Loucy (cell line): ENCODE measurements at regions not wholly inside any gene's neighbourhood (a gene's known extent, or its start where the extent isn't known, plus 50 kb on each side); places are given as distances from the start of the nearest gene placed in this dataset.

Experiments used
- H2AFZ ChIP-seq: fragments of 200-600 bp; sonication (generic); 2 replicates; pipeline ENCODE4 v1.6.0; 2016; ENCODE audit warnings: antibody characterized with exemption, mild to moderate bottlenecking, low read length, moderate library complexity
- H3F3A ChIP-seq: fragments of 200-600 bp; 2 replicates; pipeline ENCODE4 v1.6.0; 2016; ENCODE audit warnings: antibody characterized with exemption, low read depth, mild to moderate bottlenecking
- H3K27me3 ChIP-seq: fragments of 200-600 bp; sonication (generic); 2 replicates; pipeline ENCODE4 v1.6.1; 2014; ENCODE audit warnings: low read length, mild to moderate bottlenecking; ENCODE audit not compliant: insufficient read depth, poor library complexity, severe bottlenecking
- H3K36me3 ChIP-seq: fragments of 200-600 bp; sonication (generic); 2 replicates; pipeline ENCODE4 v1.6.1; 2016; ENCODE audit warnings: low read length; ENCODE audit not compliant: insufficient read depth
- H3K4me1 ChIP-seq: fragments of 200-600 bp; sonication (generic); 2 replicates; pipeline ENCODE4 v1.5.1; 2014; ENCODE audit warnings: low read length, mild to moderate bottlenecking; ENCODE audit not compliant: insufficient read depth, poor library complexity, severe bottlenecking
- H3K4me2 ChIP-seq: fragments of 200-600 bp; sonication (generic); 2 replicates; pipeline ENCODE4 v1.6.0; 2014; ENCODE audit warnings: antibody characterized with exemption, low read length, low read depth, mild to moderate bottlenecking; ENCODE audit not compliant: poor library complexity, severe bottlenecking
- H3K4me3 ChIP-seq: fragments of 200-600 bp; sonication (generic); 2 replicates; pipeline ENCODE4 v1.5.1; 2014; ENCODE audit warnings: low read length, mild to moderate bottlenecking, mixed read lengths; ENCODE audit not compliant: poor library complexity, severe bottlenecking
- H3K79me2 ChIP-seq: fragments of 200-600 bp; sonication (generic); 2 replicates; pipeline ENCODE4 v1.6.1; 2014; ENCODE audit warnings: low read length; ENCODE audit not compliant: insufficient read depth
- H3K9ac ChIP-seq: fragments of 200-600 bp; sonication (generic); 2 replicates; pipeline ENCODE4 v1.6.0; 2014; ENCODE audit warnings: mild to moderate bottlenecking, low read depth, low read length, moderate library complexity; ENCODE audit not compliant: poor library complexity, severe bottlenecking
- H3K9me2 ChIP-seq: fragments of 200-600 bp; sonication (generic); replicated peaks from 2 replicates; pipeline ENCODE4 v1.6.1; 2016; ENCODE audit warnings: low read depth, low read length, mixed read lengths
- H3K9me3 ChIP-seq: fragments of 200-600 bp; sonication (generic); 2 replicates; pipeline ENCODE4 v1.6.1; 2014; ENCODE audit warnings: mild to moderate bottlenecking, antibody characterized with exemption, low read length, low read depth; ENCODE audit not compliant: insufficient read depth
- H4K20me1 ChIP-seq: fragments of 200-600 bp; sonication (generic); 2 replicates; pipeline ENCODE4 v1.6.0; 2014; ENCODE audit warnings: antibody characterized with exemption, low read length, mild to moderate bottlenecking; ENCODE audit not compliant: insufficient read depth, poor library complexity, severe bottlenecking
- EZH2phosphoT487 ChIP-seq: fragments of 200-600 bp; IDR thresholded peaks from 2 replicates; pipeline ENCODE4 v1.6.1; 2018; ENCODE audit warnings: antibody characterized with exemption, mild to moderate bottlenecking, moderate library complexity, borderline replicate concordance
- TF ChIP-seq, protein P1 (sequence below): fragments of 200-600 bp; sonication (generic); conservative IDR thresholded peaks from 2 replicates; pipeline ENCODE4 v1.5.1; 2014; ENCODE audit warnings: mild to moderate bottlenecking, antibody characterized with exemption, low read length

DNA sequence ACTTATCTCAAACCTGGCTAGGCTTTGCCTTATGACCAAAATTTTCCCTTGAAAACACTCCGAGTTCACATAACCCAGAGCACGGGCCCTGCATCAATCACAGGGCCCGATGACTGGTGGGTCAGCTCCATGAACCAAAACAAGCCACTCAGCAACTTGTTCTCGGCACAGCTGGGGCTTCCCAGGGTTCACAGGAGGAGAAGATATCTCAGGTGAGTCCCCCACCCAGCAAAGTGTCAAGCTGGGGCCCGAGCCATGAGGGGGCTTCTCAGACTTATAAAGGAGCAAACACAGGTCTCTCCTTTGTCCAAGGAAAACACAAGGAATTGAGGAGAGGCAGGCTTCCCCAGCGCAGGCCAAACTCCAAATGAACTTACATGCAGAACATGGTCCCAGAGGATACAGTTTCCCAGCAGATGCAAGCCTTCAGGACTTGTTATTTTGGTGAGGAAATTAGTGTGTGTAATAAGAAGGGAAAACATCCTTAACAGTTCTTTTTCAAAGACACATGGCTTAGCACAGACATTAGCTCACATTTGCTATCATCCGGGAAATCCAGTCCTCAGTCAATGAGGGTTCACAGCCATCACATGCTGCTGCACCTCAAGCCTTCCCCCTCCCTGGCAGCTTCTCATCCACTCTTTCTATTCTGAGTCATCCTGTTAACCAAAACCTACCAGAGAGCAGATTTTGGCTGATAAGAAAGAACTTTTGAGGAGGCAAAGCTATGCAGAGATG lies 98.1 kb upstream of the NFIA start:
- H3K4me2 ChIP-seq: no peak overlapping the region
- no peaks in the 10 kb centered on the region for H3K9me3 ChIP-seq
- no peaks in the 10 kb centered on the region for H3K9me2 ChIP-seq
- no peak overlapping the region for H3K9ac ChIP-seq
- TF ChIP-seq, protein P1, sequence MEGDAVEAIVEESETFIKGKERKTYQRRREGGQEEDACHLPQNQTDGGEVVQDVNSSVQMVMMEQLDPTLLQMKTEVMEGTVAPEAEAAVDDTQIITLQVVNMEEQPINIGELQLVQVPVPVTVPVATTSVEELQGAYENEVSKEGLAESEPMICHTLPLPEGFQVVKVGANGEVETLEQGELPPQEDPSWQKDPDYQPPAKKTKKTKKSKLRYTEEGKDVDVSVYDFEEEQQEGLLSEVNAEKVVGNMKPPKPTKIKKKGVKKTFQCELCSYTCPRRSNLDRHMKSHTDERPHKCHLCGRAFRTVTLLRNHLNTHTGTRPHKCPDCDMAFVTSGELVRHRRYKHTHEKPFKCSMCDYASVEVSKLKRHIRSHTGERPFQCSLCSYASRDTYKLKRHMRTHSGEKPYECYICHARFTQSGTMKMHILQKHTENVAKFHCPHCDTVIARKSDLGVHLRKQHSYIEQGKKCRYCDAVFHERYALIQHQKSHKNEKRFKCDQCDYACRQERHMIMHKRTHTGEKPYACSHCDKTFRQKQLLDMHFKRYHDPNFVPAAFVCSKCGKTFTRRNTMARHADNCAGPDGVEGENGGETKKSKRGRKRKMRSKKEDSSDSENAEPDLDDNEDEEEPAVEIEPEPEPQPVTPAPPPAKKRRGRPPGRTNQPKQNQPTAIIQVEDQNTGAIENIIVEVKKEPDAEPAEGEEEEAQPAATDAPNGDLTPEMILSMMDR: no peak
- TF ChIP-seq EZH2phosphoT487: no peak
- no peaks in the 10 kb centered on the region for H3K36me3 ChIP-seq
- no peaks in the 10 kb centered on the region for H4K20me1 ChIP-seq
- H3K4me1 ChIP-seq: peaks cover 7% of the 10 kb centered on the region
- no peak overlapping the region for H2AFZ ChIP-seq
- H3K27me3 ChIP-seq: no peaks in the 10 kb centered on the region
- no peaks in the 10 kb centered on the region for H3F3A ChIP-seq
- H3K79me2 ChIP-seq: no peaks in the 10 kb centered on the region
- H3K4me3 ChIP-seq: no peak overlapping the region

DNA sequence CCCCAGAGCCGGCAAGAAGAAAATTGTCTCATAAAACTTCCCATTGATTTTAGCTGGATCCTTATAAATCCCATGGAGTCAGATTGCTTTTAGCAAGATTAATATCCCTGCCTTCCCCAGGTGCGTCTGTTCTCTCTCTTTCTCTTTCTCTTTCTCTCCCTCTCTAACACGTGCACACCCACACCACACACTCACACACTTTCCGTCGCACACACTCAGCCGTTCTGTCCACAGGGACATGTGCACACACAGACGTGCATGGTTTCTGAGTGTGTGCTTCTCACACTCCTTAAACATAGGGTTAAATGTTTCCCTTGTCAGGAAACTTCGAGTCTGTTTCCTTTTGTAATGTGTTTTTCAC lies 98.7 kb upstream of the NFIA start:
- Histone ChIP-seq H3F3A (no peaks in the 10 kb centered on the region), H3K4me1 (peaks cover 10% of the 10 kb centered on the region), H3K27me3 (no peaks in the 10 kb centered on the region), H2AFZ (no peak overlapping the region), H4K20me1 (no peaks in the 10 kb centered on the region), H3K79me2 (no peaks in the 10 kb centered on the region), H3K4me3 (no peak overlapping the region), H3K9ac (no peak overlapping the region), H3K36me3 (no peaks in the 10 kb centered on the region), H3K9me3 (no peaks in the 10 kb centered on the region), H3K9me2 (no peaks in the 10 kb centered on the region), H3K4me2 (no peak overlapping the region)
- TF ChIP-seq EZH2phosphoT487: no peak

DNA sequence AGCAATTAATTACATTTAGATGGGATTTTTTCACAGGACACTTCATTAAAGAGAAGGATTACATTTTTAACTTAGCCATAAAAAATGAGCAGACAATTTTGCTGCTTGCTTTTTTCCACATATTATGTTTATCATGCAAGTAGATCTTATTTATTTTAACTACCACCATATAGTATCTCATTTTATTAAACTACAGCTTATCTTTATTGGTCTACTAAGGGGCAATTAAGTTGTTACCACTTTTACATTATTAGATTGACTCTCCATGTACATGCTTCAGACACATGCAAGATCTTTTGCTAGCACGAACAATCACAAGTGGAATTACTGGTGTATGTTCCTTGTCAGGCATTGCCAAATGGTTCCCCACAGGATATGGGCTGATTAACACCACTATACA lies 99.8 kb upstream of the NFIA start:
- Histone ChIP-seq H4K20me1 (no peaks in the 10 kb centered on the region), H3K4me3 (no peak overlapping the region), H3K36me3 (no peaks in the 10 kb centered on the region), H3K79me2 (no peaks in the 10 kb centered on the region), H3K4me1 (peaks cover 13% of the 10 kb centered on the region), H3K9ac (no peak overlapping the region), H3K9me3 (no peaks in the 10 kb centered on the region), H3K4me2 (no peak overlapping the region), H2AFZ (no peak overlapping the region), H3K27me3 (no peaks in the 10 kb centered on the region), H3F3A (no peaks in the 10 kb centered on the region), H3K9me2 (no peaks in the 10 kb centered on the region)
- TF ChIP-seq EZH2phosphoT487: no peak
- TF ChIP-seq, protein P1: no peak

DNA sequence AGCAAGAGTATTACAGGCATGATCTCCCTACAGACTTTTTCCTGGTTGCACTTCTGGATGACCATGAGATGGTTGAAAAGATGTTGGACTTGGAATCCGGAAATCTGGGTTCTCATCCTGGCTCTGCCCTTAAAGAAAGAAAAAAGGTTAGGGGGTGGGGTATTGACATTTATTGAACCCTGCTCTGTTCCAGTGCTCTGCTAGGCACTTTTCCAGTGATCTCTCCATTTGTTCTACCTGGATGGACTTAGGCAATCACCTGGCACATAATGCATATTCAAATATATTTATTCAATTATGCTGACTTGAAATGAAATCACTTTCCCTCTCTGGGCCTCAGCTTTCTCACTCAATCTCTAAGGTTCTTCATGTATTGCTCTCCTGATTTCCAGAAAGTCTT lies 101.0 kb upstream of the NFIA start:
- no peak for TF ChIP-seq EZH2phosphoT487
- TF ChIP-seq, protein P1: no peak
- no peaks in the 10 kb centered on the region for H4K20me1 ChIP-seq
- no peak overlapping the region for H3K4me2 ChIP-seq
- no peak overlapping the region for H3K9ac ChIP-seq
- peaks cover 13% of the 10 kb centered on the region for H3K4me1 ChIP-seq
- no peaks in the 10 kb centered on the region for H3K79me2 ChIP-seq
- H3F3A ChIP-seq: no peaks in the 10 kb centered on the region
- H3K4me3 ChIP-seq: no peak overlapping the region
- no peaks in the 10 kb centered on the region for H3K27me3 ChIP-seq
- no peak overlapping the region for H2AFZ ChIP-seq
- H3K9me2 ChIP-seq: no peaks in the 10 kb centered on the region
- no peaks in the 10 kb centered on the region for H3K9me3 ChIP-seq
- no peaks in the 10 kb centered on the region for H3K36me3 ChIP-seq
